Nephron progenitor cell (in vitro differentiated cells): ENCODE measurements at regions not wholly inside any gene's neighbourhood (a gene's known extent, or its start where the extent isn't known, plus 50 kb on each side); places are given as distances from the start of the nearest gene placed in this dataset.
"Not testable (repeated sequence)": the region's sequence is repeated elsewhere in the genome, so short reads cannot be mapped to it uniquely, and the experiment has no call there.

Experiments used
- DNase-seq: peaks from one replicate; pipeline ENCODE4 v3.0.0; 2021
- H3K27ac Mint-ChIP-seq: 2 replicates; pipeline ENCODE4 v1.8.0; 2021; ENCODE audit warnings: mild to moderate bottlenecking, moderate library complexity, mixed read lengths
- H3K27me3 Mint-ChIP-seq: 2 replicates; pipeline ENCODE4 v1.8.0; 2021; ENCODE audit warnings: mild to moderate bottlenecking, low read depth, mixed read lengths; ENCODE audit not compliant: poor library complexity
- H3K36me3 Mint-ChIP-seq: 2 replicates; pipeline ENCODE4 v1.8.0; 2021; ENCODE audit warnings: low read depth, mixed read lengths
- H3K4me1 Mint-ChIP-seq: 2 replicates; pipeline ENCODE4 v1.8.0; 2021; ENCODE audit warnings: mixed read lengths
- H3K4me3 Mint-ChIP-seq: 2 replicates; pipeline ENCODE4 v1.8.0; 2021; ENCODE audit warnings: mild to moderate bottlenecking, moderate library complexity, mixed read lengths
- H3K9me3 Mint-ChIP-seq: 2 replicates; pipeline ENCODE4 v1.8.0; 2021; ENCODE audit warnings: mild to moderate bottlenecking, moderate library complexity, mixed read lengths
- TF ChIP-seq, protein P1 (sequence below): fragments of 200-600 bp; sonication (generic); IDR thresholded peaks from 2 replicates; pipeline ENCODE4 v1.5.0; 2021; ENCODE audit warnings: antibody characterized with exemption

DNA sequence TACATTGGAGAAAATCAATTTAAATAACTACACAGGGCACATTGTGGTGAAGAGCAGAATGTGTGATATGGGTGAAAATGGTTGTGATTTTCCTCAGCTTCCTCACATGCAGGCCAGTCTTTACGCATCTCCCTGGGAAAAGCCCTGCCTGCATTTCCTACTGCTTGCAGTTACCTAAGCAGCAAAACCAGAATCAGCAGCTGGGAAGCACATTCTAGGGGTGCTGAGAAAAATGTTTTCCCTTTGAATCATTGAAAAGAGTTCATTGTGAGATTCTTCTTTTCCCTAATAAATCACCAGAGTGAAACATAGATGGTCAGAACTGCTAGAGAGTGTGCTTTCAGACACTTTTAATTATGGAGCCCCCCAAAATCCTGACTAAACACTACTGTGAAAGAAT lies 656.0 kb downstream of the TDRD15 start:
- Mint-ChIP-seq H3K4me1 (peaks cover 5% of the 10 kb centered on the region), H3K4me3 (no peak overlapping the region), H3K9me3 (no peaks in the 10 kb centered on the region), H3K27ac (no peak overlapping the region), H3K36me3 (no peaks in the 10 kb centered on the region), H3K27me3 (no peaks in the 10 kb centered on the region)
- DNase-seq: no peak
- TF ChIP-seq, protein P1, sequence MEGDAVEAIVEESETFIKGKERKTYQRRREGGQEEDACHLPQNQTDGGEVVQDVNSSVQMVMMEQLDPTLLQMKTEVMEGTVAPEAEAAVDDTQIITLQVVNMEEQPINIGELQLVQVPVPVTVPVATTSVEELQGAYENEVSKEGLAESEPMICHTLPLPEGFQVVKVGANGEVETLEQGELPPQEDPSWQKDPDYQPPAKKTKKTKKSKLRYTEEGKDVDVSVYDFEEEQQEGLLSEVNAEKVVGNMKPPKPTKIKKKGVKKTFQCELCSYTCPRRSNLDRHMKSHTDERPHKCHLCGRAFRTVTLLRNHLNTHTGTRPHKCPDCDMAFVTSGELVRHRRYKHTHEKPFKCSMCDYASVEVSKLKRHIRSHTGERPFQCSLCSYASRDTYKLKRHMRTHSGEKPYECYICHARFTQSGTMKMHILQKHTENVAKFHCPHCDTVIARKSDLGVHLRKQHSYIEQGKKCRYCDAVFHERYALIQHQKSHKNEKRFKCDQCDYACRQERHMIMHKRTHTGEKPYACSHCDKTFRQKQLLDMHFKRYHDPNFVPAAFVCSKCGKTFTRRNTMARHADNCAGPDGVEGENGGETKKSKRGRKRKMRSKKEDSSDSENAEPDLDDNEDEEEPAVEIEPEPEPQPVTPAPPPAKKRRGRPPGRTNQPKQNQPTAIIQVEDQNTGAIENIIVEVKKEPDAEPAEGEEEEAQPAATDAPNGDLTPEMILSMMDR: no peak

DNA sequence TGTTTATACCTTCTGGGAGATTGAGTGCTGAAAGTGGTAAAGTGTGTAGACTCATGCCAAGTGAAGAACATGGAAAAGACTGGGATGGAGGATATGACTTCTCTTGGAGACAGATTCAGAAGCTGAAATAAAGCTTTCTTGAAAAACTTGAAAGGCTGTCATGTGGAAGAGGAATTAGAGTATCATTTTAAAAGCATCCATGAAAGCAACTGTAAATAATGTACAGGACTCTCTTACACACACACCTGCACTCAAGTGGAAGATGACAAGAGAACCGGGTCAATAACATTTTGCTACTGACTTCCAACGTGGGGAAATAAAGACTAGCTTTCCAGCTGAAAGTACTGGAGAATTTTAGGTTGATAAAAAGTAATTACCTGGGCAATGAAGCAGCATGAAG lies 658.2 kb downstream of the TDRD15 start:
- Mint-ChIP-seq H3K27me3 (no peaks in the 10 kb centered on the region), H3K4me3 (no peak overlapping the region), H3K9me3 (no peaks in the 10 kb centered on the region), H3K27ac (no peak overlapping the region), H3K36me3 (no peaks in the 10 kb centered on the region), H3K4me1 (no peaks in the 10 kb centered on the region)
- TF ChIP-seq, protein P1: no peak
- no peak for DNase-seq

GRCh38 chr2:21782866-21783265 lies 659.1 kb downstream of the TDRD15 start:
- no peak overlapping the region for H3K27ac Mint-ChIP-seq
- no peak for DNase-seq
- H3K36me3 Mint-ChIP-seq: no peaks in the 10 kb centered on the region
- H3K9me3 Mint-ChIP-seq: no peaks in the 10 kb centered on the region
- H3K4me1 Mint-ChIP-seq: no peaks in the 10 kb centered on the region
- H3K27me3 Mint-ChIP-seq: no peaks in the 10 kb centered on the region
- no peak overlapping the region for H3K4me3 Mint-ChIP-seq
- TF ChIP-seq, protein P1: no peak

- no peak overlapping the region for H3K27ac Mint-ChIP-seq
- H3K9me3 Mint-ChIP-seq: no peaks in the 10 kb centered on the region
- TF ChIP-seq, protein P1: no peak
- no peaks in the 10 kb centered on the region for H3K27me3 Mint-ChIP-seq
- H3K4me3 Mint-ChIP-seq: no peak overlapping the region
- DNase-seq: no peak
- no peaks in the 10 kb centered on the region for H3K4me1 Mint-ChIP-seq
- no peaks in the 10 kb centered on the region for H3K36me3 Mint-ChIP-seq
Observed at GRCh38 chr2:21787941-21788340, 664.2 kb downstream of the TDRD15 start.

DNA sequence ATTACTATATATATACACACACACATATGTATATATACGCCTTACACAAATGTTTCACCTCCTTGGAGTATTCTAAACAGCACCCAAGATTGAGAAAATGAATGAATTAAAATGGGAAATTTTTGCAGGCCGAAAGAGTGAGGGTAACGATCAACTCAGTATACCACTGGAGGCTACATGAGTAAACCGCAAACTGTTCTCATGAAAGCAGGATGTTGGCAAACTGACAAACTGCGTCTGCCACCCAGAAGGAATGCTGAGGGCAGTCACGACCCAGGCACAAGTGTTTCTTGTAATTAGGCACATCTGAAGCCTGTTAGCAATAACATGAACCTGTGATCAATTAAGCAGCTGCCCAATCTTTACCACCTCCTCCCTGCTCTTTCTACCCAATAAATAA lies 666.5 kb downstream of the TDRD15 start:
- not testable (repeated sequence) for H3K27ac Mint-ChIP-seq, H3K4me3 Mint-ChIP-seq, H3K36me3 Mint-ChIP-seq, H3K4me1 Mint-ChIP-seq, H3K9me3 Mint-ChIP-seq, DNase-seq, H3K27me3 Mint-ChIP-seq

GRCh38 chr2:21792571-21792970 lies 668.8 kb downstream of the TDRD15 start:
- TF ChIP-seq, protein P1: no peak
- Mint-ChIP-seq H3K36me3 (no peaks in the 10 kb centered on the region), H3K27ac (no peak overlapping the region), H3K27me3 (no peaks in the 10 kb centered on the region), H3K4me1 (no peaks in the 10 kb centered on the region), H3K4me3 (no peak overlapping the region), H3K9me3 (no peaks in the 10 kb centered on the region)
- no peak for DNase-seq
